H1 (cell line): ENCODE measurements at regions not wholly inside any gene's neighbourhood (a gene's known extent, or its start where the extent isn't known, plus 50 kb on each side); places are given as distances from the start of the nearest gene placed in this dataset.

Experiments used
- JUND ChIP-seq: IDR thresholded peaks from 2 replicates; pipeline ENCODE4 v1.6.1; 2011; ENCODE audit warnings: mild to moderate bottlenecking, improper control_type of control experiment, low read length
- RNF2 ChIP-seq: fragments of 200-900, 300-1000 bp; sonication (generic); IDR thresholded peaks from 2 replicates; pipeline ENCODE4 v1.7.1; 2016; ENCODE audit warnings: borderline replicate concordance, low read depth, mild to moderate bottlenecking, antibody characterized with exemption, low read length; ENCODE audit not compliant: poor library complexity, severe bottlenecking; ENCODE audit errors: missing control alignments
- RXRA ChIP-seq: IDR thresholded peaks from 2 replicates; pipeline ENCODE4 v1.6.1; 2011; ENCODE audit warnings: low read depth, mild to moderate bottlenecking, low read length, moderate library complexity; ENCODE audit not compliant: insufficient read depth
- TAF7 ChIP-seq: optimal IDR thresholded peaks from 2 replicates; pipeline ENCODE3; 2011; ENCODE audit warnings: low read depth, mild to moderate bottlenecking, inconsistent platforms, low read length, moderate library complexity, borderline replicate concordance
- TEAD4 ChIP-seq: IDR thresholded peaks from 2 replicates; pipeline ENCODE4 v1.6.1; 2012; ENCODE audit warnings: low read depth, low read length, inconsistent platforms, mixed read lengths
- YY1 ChIP-seq: IDR thresholded peaks from 2 replicates; pipeline ENCODE4 v1.6.1; 2011; ENCODE audit warnings: low read depth, mild to moderate bottlenecking, low read length

- TF ChIP-seq RNF2, result no peak
- no peak for TF ChIP-seq TAF7
- no peak for TF ChIP-seq JUND
- TF ChIP-seq TEAD4, result no peak
- TF ChIP-seq RXRA, result no peak
- no peak for TF ChIP-seq YY1
- TF ChIP-seq, all 59 proteins: peak for 0
Observed at GRCh38 chr13:50162001-50162400, 146.8 kb downstream of the KCNRG start (continued).
